ENCODE measurements at regions not wholly inside any gene's neighbourhood (a gene's known extent, or its start where the extent isn't known, plus 50 kb on each side); places are given as distances from the start of the nearest gene placed in this dataset.

DNA sequence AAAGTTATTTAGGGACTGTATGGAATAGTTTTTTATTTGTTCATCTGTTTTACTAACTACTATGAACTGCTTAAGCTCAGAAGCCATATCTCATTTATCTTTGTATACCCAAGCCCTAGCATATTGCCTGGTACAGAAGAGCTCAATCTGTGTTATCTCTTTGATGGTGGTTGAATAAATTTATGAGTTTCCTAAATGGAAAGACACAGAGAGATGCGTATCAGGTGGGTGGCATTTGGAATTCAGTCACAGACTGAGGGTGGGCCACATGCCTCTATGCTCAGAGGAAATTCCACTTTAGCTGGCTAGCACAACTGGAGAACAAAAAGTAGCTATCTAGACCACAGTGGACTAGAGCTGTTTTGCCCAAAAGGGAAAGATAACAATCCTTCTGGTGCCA, 145.5 kb downstream of the SLC6A15 start:
- Histone ChIP-seq H3K36me3 (ENCODE audit: control insufficient read depth in 2 of 3, insufficient read depth in 3 of 3, low read length in 3 of 3) (no peaks in the 10 kb centered on the region), H3K27ac (ENCODE audit: low read depth, low read length) (no peak overlapping the region), H3K27me3 (ENCODE audit: control insufficient read depth in 2 of 2, insufficient read depth in 2 of 2, low read length in 2 of 2) (no peaks in the 10 kb centered on the region), H3K9me3 (ENCODE audit: control insufficient read depth in 2 of 3, low read length in 3 of 3) (no peaks in the 10 kb centered on the region), H3K4me1 (ENCODE audit: control insufficient read depth in 2 of 2, insufficient read depth in 2 of 2, low read length in 2 of 2) (no peaks in the 10 kb centered on the region), H3K4me3 (ENCODE audit: low read length) (no peak overlapping the region)
- peaks cover 0 to 7% (median 0%) of the 10 kb centered on the region in 11 donors for H3K9me3 Mint-ChIP-seq
- intact Hi-C loops (cut with micrococcal nuclease), result no loop called here
- H3K27me3 Mint-ChIP-seq, result no peaks in the 10 kb centered on the region
- no peaks in the 10 kb centered on the region for H3K36me3 Mint-ChIP-seq
- no peak overlapping the region for H3K4me3 Mint-ChIP-seq
- ATAC-seq (no peak), DNase-seq (no peak)
- H3K4me1 Mint-ChIP-seq, result no peaks in the 10 kb centered on the region
- CTCF ChIA-PET, result no interaction called here
- H3K27ac Mint-ChIP-seq, result no peak overlapping the region
- POLR2A ChIA-PET, result no interaction called here

DNA sequence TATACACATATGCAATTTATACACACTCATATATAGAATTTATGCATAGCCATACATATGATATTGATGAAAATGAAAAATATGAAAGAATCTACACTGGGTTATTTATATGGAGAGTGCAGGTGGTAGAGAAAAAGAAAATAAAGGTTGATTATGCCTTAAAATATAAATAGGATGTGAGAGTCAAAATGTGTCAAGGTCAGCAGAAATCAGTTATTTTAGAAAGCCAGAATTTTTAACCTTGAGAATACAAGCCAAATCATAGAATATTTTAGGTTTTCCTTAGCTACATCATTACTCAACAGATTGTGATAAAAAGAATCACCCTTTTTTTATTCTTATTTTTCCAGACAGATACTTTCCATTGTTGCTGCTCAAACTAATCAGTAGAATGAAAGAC, 146.2 kb downstream of the SLC6A15 start:
- Histone ChIP-seq H3K4me3 (ENCODE audit: low read length) (no peak overlapping the region), H3K9me3 (ENCODE audit: control insufficient read depth in 2 of 3, low read length in 3 of 3) (no peaks in the 10 kb centered on the region), H3K27ac (ENCODE audit: low read depth, low read length) (no peak overlapping the region), H3K36me3 (ENCODE audit: control insufficient read depth in 2 of 3, insufficient read depth in 3 of 3, low read length in 3 of 3) (no peaks in the 10 kb centered on the region), H3K4me1 (ENCODE audit: control insufficient read depth in 2 of 2, insufficient read depth in 2 of 2, low read length in 2 of 2) (no peaks in the 10 kb centered on the region), H3K27me3 (ENCODE audit: control insufficient read depth in 2 of 2, insufficient read depth in 2 of 2, low read length in 2 of 2) (no peaks in the 10 kb centered on the region)
- POLR2A ChIA-PET, result no interaction called here
- Mint-ChIP-seq H3K9me3 (peaks cover 0 to 7% (median 0%) of the 10 kb centered on the region in 11 donors), H3K36me3 (no peaks in the 10 kb centered on the region), H3K4me3 (no peak overlapping the region), H3K27me3 (no peaks in the 10 kb centered on the region), H3K27ac (no peak overlapping the region), H3K4me1 (no peaks in the 10 kb centered on the region)
- DNase-seq, result no peak
- CTCF ChIA-PET, result no interaction called here
- no peak for ATAC-seq
- intact Hi-C loops (cut with micrococcal nuclease), result no loop called here

DNA sequence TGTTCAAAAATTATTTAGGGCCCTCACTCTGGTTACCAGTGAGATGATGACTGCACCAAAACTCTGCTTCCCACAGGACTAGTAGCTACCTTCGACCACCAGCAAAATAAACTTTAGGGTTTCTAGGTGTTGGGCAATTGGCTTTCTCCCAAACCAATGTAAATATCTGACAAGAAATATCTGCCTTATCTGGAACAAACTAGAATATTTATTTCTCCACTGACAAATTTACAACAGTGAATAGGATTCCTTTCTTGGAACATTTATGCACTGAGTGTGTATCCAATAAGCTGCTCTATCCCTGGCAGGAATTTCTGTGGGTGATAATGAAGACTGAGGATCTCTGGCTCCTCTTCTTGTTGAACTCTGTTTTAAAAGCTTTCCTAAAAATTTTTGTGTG, 148.6 kb downstream of the SLC6A15 start:
- H3K36me3 Mint-ChIP-seq, result no peaks in the 10 kb centered on the region
- no peaks in the 10 kb centered on the region for H3K27me3 Mint-ChIP-seq
- H3K9me3 ChIP-seq (ENCODE audit: control insufficient read depth in 2 of 3, low read length in 3 of 3), result no peaks in the 10 kb centered on the region
- intact Hi-C loops (cut with micrococcal nuclease), result no loop called here
- POLR2A ChIA-PET, result no interaction called here
- no peaks in the 10 kb centered on the region for H3K36me3 ChIP-seq (ENCODE audit: control insufficient read depth in 2 of 3, insufficient read depth in 3 of 3, low read length in 3 of 3)
- H3K27ac ChIP-seq (ENCODE audit: low read depth, low read length), result no peak overlapping the region
- ATAC-seq (no peak), DNase-seq (no peak)
- H3K4me1 ChIP-seq (ENCODE audit: control insufficient read depth in 2 of 2, insufficient read depth in 2 of 2, low read length in 2 of 2), result no peaks in the 10 kb centered on the region
- H3K4me1 Mint-ChIP-seq, result no peaks in the 10 kb centered on the region
- H3K27me3 ChIP-seq (ENCODE audit: control insufficient read depth in 2 of 2, insufficient read depth in 2 of 2, low read length in 2 of 2), result no peaks in the 10 kb centered on the region
- H3K4me3 Mint-ChIP-seq, result no peak overlapping the region
- no peak overlapping the region for H3K4me3 ChIP-seq (ENCODE audit: low read length)
- CTCF ChIA-PET, result no interaction called here
- H3K9me3 Mint-ChIP-seq, result peaks cover 0 to 7% (median 0%) of the 10 kb centered on the region in 11 donors
- no peak overlapping the region for H3K27ac Mint-ChIP-seq

DNA sequence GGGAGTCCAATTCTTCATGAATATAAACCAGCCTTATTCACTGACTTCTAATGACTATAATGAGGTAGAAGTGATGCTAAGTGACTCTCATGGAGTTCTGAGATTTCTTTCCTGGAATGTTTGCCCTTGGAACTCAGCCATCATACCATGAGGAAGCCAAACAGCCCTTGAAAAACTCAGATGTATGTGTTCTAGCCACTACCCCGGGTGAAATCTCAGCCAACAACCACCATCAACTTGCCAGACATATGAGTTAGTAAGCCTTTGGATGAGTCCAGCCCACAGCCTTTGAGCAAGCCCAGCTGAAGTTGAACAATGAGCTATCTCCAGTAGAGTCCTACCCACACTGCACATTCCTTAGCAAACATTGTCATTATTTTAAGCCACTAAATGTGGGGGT, 149.5 kb downstream of the SLC6A15 start:
- no peaks in the 10 kb centered on the region for H3K27me3 ChIP-seq (ENCODE audit: control insufficient read depth in 2 of 2, insufficient read depth in 2 of 2, low read length in 2 of 2)
- Mint-ChIP-seq H3K4me1 (no peaks in the 10 kb centered on the region), H3K4me3 (no peak overlapping the region), H3K27ac (no peak overlapping the region), H3K36me3 (no peaks in the 10 kb centered on the region), H3K9me3 (peaks cover 0 to 10% (median 0%) of the 10 kb centered on the region in 11 donors), H3K27me3 (no peaks in the 10 kb centered on the region)
- H3K27ac ChIP-seq (ENCODE audit: low read depth, low read length), result no peak overlapping the region
- intact Hi-C loops (cut with micrococcal nuclease), result no loop called here
- H3K9me3 ChIP-seq (ENCODE audit: control insufficient read depth in 2 of 3, low read length in 3 of 3), result no peaks in the 10 kb centered on the region
- no peaks in the 10 kb centered on the region for H3K4me1 ChIP-seq (ENCODE audit: control insufficient read depth in 2 of 2, insufficient read depth in 2 of 2, low read length in 2 of 2)
- no peak for DNase-seq
- no peak overlapping the region for H3K4me3 ChIP-seq (ENCODE audit: low read length)
- no peak for ATAC-seq
- ChIA-PET POLR2A (no interaction called here), CTCF (no interaction called here)
- no peaks in the 10 kb centered on the region for H3K36me3 ChIP-seq (ENCODE audit: control insufficient read depth in 2 of 3, insufficient read depth in 3 of 3, low read length in 3 of 3)

DNA sequence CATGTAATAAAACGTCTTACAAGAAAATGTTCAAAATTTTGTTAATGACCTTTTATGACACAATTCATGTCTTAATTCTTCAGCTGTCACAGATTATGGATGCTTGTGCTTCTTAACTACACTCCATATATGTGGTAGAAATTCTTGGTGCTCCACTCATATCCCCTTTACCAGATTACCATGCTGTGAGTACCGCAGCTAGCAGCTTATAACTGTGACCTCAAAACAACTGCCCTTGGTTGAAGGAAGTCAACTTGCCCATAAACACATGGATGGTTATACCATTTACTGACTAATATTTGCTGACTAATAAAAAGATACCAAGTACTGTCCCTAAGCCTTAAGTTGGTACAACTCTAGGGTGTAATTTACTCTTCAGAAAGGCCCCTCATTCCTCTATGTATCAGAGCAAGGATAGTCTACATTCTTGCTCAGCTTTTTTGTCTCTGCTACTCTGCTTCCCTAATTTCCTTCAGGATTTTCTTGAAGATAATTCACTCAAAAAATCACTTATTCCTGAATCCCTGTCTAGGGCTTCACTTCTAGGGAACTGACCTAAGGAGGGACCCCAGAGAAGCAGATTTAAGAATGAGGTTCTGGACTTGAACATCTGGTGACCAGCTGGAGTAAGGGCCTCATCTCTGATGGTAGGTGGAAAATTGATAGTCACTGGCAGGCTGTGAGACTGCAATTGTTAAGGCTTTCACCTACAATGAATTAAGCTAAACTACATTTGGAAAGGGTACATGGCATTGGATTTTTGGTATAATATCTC, 152.3 kb downstream of the SLC6A15 start:
- CTCF ChIA-PET, result interaction anchor here (0.6 kb wide), 1 partner anchor 278 kb away, joined by 3 read pairs; no protein-coding TSS in a partner anchor
- Histone ChIP-seq H3K4me1 (ENCODE audit: control insufficient read depth in 2 of 2, insufficient read depth in 2 of 2, low read length in 2 of 2) (no peaks in the 10 kb centered on the region), H3K27me3 (ENCODE audit: control insufficient read depth in 2 of 2, insufficient read depth in 2 of 2, low read length in 2 of 2) (no peaks in the 10 kb centered on the region), H3K27ac (ENCODE audit: low read depth, low read length) (no peak overlapping the region), H3K9me3 (ENCODE audit: control insufficient read depth in 2 of 3, low read length in 3 of 3) (no peaks in the 10 kb centered on the region), H3K36me3 (ENCODE audit: control insufficient read depth in 2 of 3, insufficient read depth in 3 of 3, low read length in 3 of 3) (no peaks in the 10 kb centered on the region), H3K4me3 (ENCODE audit: low read length) (no peak overlapping the region)
- intact Hi-C loops (cut with micrococcal nuclease), result no loop called here
- DNase-seq, result no peak
- no peaks in the 10 kb centered on the region for H3K36me3 Mint-ChIP-seq
- H3K27me3 Mint-ChIP-seq, result no peaks in the 10 kb centered on the region
- POLR2A ChIA-PET, result no interaction called here
- no peak overlapping the region for H3K4me3 Mint-ChIP-seq
- ATAC-seq, result no peak
- peaks cover 0 to 12% (median 0%) of the 10 kb centered on the region in 11 donors for H3K9me3 Mint-ChIP-seq
- no peaks in the 10 kb centered on the region for H3K4me1 Mint-ChIP-seq
- no peak overlapping the region for H3K27ac Mint-ChIP-seq

DNA sequence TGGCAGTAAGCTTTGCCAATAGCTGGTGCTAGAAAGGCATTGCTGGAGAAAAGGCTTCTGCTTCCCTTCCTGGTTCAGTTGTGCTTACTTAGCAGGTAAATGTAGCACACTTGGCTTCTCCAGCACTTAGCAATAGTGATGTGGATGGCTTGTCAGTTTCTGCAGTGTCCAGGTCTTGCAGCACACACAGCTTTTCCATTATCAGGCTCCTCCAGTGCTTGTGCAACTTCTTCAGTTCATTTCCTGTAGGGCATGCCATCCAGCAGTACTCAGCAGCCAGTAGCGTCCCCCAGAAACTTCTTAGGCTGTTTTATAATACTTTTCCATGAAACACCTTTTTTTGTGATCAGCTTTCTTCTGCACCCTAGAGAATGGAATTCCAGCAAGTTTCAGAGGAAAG, 154.6 kb downstream of the SLC6A15 start:
- intact Hi-C loops (cut with micrococcal nuclease), result no loop called here

DNA sequence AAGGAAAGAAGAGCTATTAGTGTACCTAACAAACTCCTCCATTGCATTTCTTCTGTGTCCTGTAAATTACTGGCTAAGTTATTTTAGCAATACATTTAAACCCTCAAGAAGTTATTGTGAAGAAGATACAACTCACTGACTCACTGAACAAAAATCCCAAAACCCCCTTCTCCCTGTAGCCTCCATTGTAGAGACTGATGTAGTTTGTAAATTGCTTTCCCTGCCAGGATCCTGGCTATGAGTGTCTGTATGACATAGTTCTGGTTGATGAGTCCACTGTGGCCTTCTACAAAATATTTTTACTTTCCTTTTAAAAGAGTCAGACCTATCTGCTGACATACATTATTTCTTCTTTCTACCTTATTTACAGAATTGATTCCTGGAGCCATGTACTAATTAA, 155.6 kb downstream of the SLC6A15 start:
- intact Hi-C loops (cut with micrococcal nuclease), result no loop called here
- Mint-ChIP-seq H3K36me3 (no peaks in the 10 kb centered on the region), H3K27me3 (no peaks in the 10 kb centered on the region), H3K27ac (no peak overlapping the region), H3K9me3 (peaks cover 0 to 12% (median 0%) of the 10 kb centered on the region in 11 donors), H3K4me3 (no peak overlapping the region), H3K4me1 (no peaks in the 10 kb centered on the region)
- CTCF ChIA-PET, result no interaction called here
- POLR2A ChIA-PET, result no interaction called here
- ATAC-seq (no peak), DNase-seq (no peak)
- Histone ChIP-seq H3K4me3 (ENCODE audit: low read length) (no peak overlapping the region), H3K27me3 (ENCODE audit: control insufficient read depth in 2 of 2, insufficient read depth in 2 of 2, low read length in 2 of 2) (no peaks in the 10 kb centered on the region), H3K27ac (ENCODE audit: low read depth, low read length) (no peak overlapping the region), H3K36me3 (ENCODE audit: control insufficient read depth in 2 of 3, insufficient read depth in 3 of 3, low read length in 3 of 3) (no peaks in the 10 kb centered on the region), H3K9me3 (ENCODE audit: control insufficient read depth in 2 of 3, low read length in 3 of 3) (no peaks in the 10 kb centered on the region), H3K4me1 (ENCODE audit: control insufficient read depth in 2 of 2, insufficient read depth in 2 of 2, low read length in 2 of 2) (no peaks in the 10 kb centered on the region)

More for the DNA sequence above, 154.6 kb downstream of the SLC6A15 start:
- DNase-seq, result no peak
- no peak overlapping the region for H3K4me3 Mint-ChIP-seq
- H3K36me3 Mint-ChIP-seq, result no peaks in the 10 kb centered on the region
- Histone ChIP-seq H3K27me3 (ENCODE audit: control insufficient read depth in 2 of 2, insufficient read depth in 2 of 2, low read length in 2 of 2) (no peaks in the 10 kb centered on the region), H3K9me3 (ENCODE audit: control insufficient read depth in 2 of 3, low read length in 3 of 3) (no peaks in the 10 kb centered on the region), H3K4me3 (ENCODE audit: low read length) (no peak overlapping the region), H3K27ac (ENCODE audit: low read depth, low read length) (no peak overlapping the region), H3K4me1 (ENCODE audit: control insufficient read depth in 2 of 2, insufficient read depth in 2 of 2, low read length in 2 of 2) (no peaks in the 10 kb centered on the region), H3K36me3 (ENCODE audit: control insufficient read depth in 2 of 3, insufficient read depth in 3 of 3, low read length in 3 of 3) (no peaks in the 10 kb centered on the region)
- ChIA-PET POLR2A (no interaction called here), CTCF (no interaction called here)
- ATAC-seq, result no peak
- no peak overlapping the region for H3K27ac Mint-ChIP-seq
- H3K27me3 Mint-ChIP-seq, result no peaks in the 10 kb centered on the region
- H3K9me3 Mint-ChIP-seq, result peaks cover 0 to 12% (median 0%) of the 10 kb centered on the region in 11 donors
- H3K4me1 Mint-ChIP-seq, result no peaks in the 10 kb centered on the region
